ENCODE measurements at regions not wholly inside any gene's neighbourhood (a gene's known extent, or its start where the extent isn't known, plus 50 kb on each side); places are given as distances from the start of the nearest gene placed in this dataset.

GRCh38 chr12:107634530-107634929, 51.1 kb upstream of the PWP1 start:
- Histone ChIP-seq H3K27ac (ENCODE audit: low read length) (no peak overlapping the region), H2AFZ (ENCODE audit: low read length) (no peak overlapping the region; the same call in 1 of the 2 replicates), H3F3A (ENCODE audit: low read length, unreplicated experiment) (no peaks in the 10 kb centered on the region), H3K9me2 (replicated peaks; ENCODE audit: low read length) (no peaks in the 10 kb centered on the region), H3K79me2 (ENCODE audit: low read length) (no peaks in the 10 kb centered on the region), H3K9ac (ENCODE audit: low read length) (no peak overlapping the region), H3K9me3 (ENCODE audit: low read length) (no peaks in the 10 kb centered on the region), H3K27me3 (ENCODE audit: low read length) (no peaks in the 10 kb centered on the region), H3K4me3 (ENCODE audit: low read length) (no peak overlapping the region), H3K36me3 (ENCODE audit: low read depth, low read length) (no peaks in the 10 kb centered on the region), H3K4me2 (ENCODE audit: low read length) (no peak overlapping the region), H4K20me1 (ENCODE audit: low read length) (no peaks in the 10 kb centered on the region), H3K4me1 (ENCODE audit: insufficient read depth, low read length) (peaks cover 8% of the 10 kb centered on the region)
- CTCF ChIA-PET = no interaction called here
- POLR2A ChIA-PET (ENCODE audit: unreplicated experiment) = no interaction called here
- peak; percentile 25 for DNase-seq
- intact Hi-C loops (cut with micrococcal nuclease) = no loop called here
- ATAC-seq = no peak
- no TSS peak for BruUV-seq (replicated peaks)
- TF ChIP-seq EZH2 (IDR thresholded peaks at IDR 0.05; ENCODE audit: low read length, unreplicated experiment) (no peak), CTCF (conservative IDR thresholded peaks at IDR 0.05; ENCODE audit: low read depth, low read length) (no peak), EZH2phosphoT487 (IDR thresholded peaks at IDR 0.05; ENCODE audit: borderline replicate concordance, low read length) (no peak)

GRCh38 chr12:107635139-107635538, 50.5 kb upstream of the PWP1 start:
- no peaks in the 10 kb centered on the region for H4K20me1 ChIP-seq (ENCODE audit: low read length)
- no peaks in the 10 kb centered on the region for H3K9me2 ChIP-seq (replicated peaks; ENCODE audit: low read length)
- H3K9ac ChIP-seq (ENCODE audit: low read length) = no peak overlapping the region
- no peaks in the 10 kb centered on the region for H3K27me3 ChIP-seq (ENCODE audit: low read length)
- H3K9me3 ChIP-seq (ENCODE audit: low read length) = no peaks in the 10 kb centered on the region
- ATAC-seq = no peak
- H2AFZ ChIP-seq (ENCODE audit: low read length) = no peak overlapping the region
- CTCF ChIA-PET = no interaction called here
- no peaks in the 10 kb centered on the region for H3K36me3 ChIP-seq (ENCODE audit: low read depth, low read length)
- BruUV-seq (replicated peaks) = no TSS peak
- H3K27ac ChIP-seq (ENCODE audit: low read length) = no peak overlapping the region
- no peak overlapping the region for H3K4me2 ChIP-seq (ENCODE audit: low read length)
- no peak for DNase-seq
- H3F3A ChIP-seq (ENCODE audit: low read length, unreplicated experiment) = no peaks in the 10 kb centered on the region
- H3K4me3 ChIP-seq (ENCODE audit: low read length) = no peak overlapping the region
- intact Hi-C loops (cut with micrococcal nuclease) = no loop called here
- POLR2A ChIA-PET (ENCODE audit: unreplicated experiment) = no interaction called here
- H3K4me1 ChIP-seq (ENCODE audit: insufficient read depth, low read length) = peaks cover 8% of the 10 kb centered on the region
- H3K79me2 ChIP-seq (ENCODE audit: low read length) = no peaks in the 10 kb centered on the region
- no peak for TF ChIP-seq EZH2phosphoT487 (IDR thresholded peaks at IDR 0.05; ENCODE audit: borderline replicate concordance, low read length)
- no peak for TF ChIP-seq EZH2 (IDR thresholded peaks at IDR 0.05; ENCODE audit: low read length, unreplicated experiment)
- TF ChIP-seq CTCF (conservative IDR thresholded peaks at IDR 0.05; ENCODE audit: low read depth, low read length) = no peak

Data from PC-3 (cell line).